Fibroblast of skin of back (primary cell): ENCODE measurements at regions not wholly inside any gene's neighbourhood (a gene's known extent, or its start where the extent isn't known, plus 50 kb on each side); places are given as distances from the start of the nearest gene placed in this dataset.

ENCODE experiments used
- DNase-seq: peaks from one replicate; pipeline ENCODE4 v3.0.0-alpha.2; 2013

DNA sequence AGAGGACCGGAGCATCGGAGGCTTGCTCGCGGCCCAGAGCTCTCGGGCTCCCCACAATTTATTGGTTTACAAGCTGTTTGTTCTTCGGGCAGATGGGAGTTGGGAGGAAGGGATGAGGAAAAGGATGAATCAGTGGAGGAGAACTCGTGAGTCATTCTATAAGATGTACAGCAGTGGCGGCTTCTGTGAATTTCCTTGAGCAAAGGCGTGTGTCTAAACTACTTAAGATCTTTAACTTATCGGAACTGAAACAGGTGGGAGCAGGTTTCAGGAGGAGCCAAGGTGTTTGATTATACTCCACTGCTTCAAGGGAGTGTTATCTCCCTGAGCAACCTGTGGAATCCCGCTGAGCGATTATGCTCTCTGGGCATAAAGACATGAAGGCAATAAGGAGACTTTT is 50.5 kb upstream of the IBTK start:
- peak; percentile 13 for DNase-seq
